Eye (tissue), 1 donor: ENCODE measurements at regions not wholly inside any gene's neighbourhood (a gene's known extent, or its start where the extent isn't known, plus 50 kb on each side); places are given as distances from the start of the nearest gene placed in this dataset.
"Not testable (repeated sequence)": the region's sequence is repeated elsewhere in the genome, so short reads cannot be mapped to it uniquely, and the experiment has no call there.

Source experiments
- DNase-seq: peaks from one replicate; pipeline ENCODE4 v3.0.0-alpha.2; 2015

- DNase-seq, result no peak
These were observed 621.8 kb downstream of the TMA16 start for GRCh38 chr4:164116286-164116685.

- DNase-seq, result no peak
These were observed 619.5 kb upstream of the SMIM31 start for GRCh38 chr4:164134388-164134787.

DNA sequence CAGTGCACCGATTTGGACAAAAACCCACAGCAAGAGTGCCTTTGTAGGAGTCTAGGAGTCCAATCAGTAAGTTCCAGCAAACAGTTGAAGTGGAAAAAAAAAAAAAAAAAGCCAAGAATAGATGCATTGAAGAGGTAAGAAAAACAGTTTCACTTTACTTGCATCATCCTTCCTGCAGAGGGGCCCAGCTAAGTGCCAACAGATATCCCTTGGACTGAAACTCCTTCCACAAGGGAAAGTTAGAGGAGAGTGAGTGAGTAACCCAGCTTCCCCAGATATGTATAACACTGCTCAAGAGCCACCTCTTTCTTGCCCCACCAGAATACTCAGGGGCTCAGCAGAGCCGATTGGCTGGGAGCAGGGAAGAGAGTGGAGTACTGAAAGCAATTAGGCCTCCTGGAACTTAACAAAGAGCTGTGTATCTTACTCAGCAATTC lies 617.7 kb upstream of the SMIM31 start:
- no peak for DNase-seq

GRCh38 chr4:164138521-164138920 lies 615.4 kb upstream of the SMIM31 start:
- DNase-seq, result no peak

DNA sequence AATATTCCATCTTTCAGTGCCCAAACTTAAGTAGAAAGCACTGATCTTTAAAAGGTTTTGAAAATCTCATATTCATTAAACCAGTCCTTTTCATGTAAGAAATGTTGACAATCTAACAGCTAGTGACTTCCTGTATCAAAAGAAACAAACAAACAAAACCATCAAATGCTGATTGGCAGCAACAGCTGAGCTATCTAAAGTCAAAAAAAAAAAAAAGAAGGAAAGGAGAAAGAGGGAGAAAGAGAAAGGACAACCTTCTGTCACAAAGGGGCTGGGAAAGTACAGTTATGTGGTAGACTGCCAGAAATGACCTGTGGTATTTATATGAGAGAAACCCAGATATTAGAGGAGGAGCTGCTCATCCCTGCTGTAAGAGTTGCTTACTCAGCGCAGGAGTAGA lies 614.6 kb upstream of the SMIM31 start:
- no peak for DNase-seq

GRCh38 chr4:164141755-164142375 lies 612.1 kb upstream of the SMIM31 start:
- DNase-seq, result not testable (repeated sequence)

DNA sequence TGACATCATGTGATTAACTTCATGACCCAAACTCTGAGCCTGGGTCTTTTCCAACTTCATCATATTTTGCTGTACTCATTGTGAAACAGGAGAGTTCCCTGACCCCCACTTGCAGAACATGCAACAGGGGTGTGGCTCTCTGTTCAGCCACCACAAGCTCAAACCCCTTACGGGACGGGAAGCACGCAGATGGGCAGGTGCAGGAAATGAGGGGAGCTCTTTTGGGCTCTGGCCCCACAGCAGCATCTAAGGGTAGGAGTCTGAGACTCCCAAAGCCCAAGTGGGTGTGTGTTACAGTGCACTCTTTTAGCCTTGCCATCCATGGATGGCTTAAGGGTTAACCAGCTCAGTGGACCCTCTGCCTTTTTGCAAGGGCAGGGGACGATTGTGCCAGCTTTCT lies 599.5 kb upstream of the SMIM31 start:
- DNase-seq, result no peak

- no peak for DNase-seq
These were observed 584.3 kb upstream of the SMIM31 start for GRCh38 chr4:164169591-164169990.

DNA sequence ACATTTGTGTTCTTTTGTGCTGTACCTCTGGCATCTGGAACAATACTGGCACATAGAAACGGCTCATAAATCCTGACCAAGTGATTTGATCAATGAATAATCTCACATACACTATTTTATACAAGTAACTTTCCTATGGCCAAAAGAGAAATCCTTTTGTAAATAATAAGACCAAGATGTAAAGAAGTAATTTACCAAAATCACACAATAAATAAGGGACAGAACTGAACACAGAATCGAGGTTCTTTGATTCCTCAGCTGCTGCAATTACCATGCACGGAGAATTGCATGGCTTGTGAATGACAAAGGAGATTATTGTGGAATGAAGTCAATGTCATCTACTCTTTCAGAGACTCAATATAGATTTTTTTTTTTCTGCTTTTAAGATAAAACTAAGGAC lies 576.8 kb upstream of the SMIM31 start:
- DNase-seq, result peak; percentile 9

GRCh38 chr4:164177753-164178152 lies 576.2 kb upstream of the SMIM31 start:
- DNase-seq, result no peak

DNA sequence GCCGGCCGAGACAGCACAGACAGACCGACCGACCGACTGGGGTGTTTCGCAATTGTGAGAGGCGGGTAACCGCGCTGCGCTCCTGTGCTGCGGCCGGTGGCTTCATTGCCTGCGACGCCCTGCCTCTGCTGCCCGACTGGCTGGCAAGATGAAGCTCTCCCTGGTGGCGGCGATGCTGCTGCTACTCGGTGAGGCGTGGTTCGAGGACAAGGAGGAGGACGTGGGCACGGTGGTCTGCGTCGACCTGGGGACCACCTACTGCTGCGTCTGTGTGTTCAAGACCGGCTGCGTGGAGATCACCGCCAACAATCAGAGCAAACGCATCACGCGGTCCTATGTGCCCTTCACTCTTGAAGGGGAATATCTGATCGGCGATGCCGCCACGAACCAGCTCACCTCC lies 565.7 kb upstream of the SMIM31 start:
- no peak for DNase-seq

DNA sequence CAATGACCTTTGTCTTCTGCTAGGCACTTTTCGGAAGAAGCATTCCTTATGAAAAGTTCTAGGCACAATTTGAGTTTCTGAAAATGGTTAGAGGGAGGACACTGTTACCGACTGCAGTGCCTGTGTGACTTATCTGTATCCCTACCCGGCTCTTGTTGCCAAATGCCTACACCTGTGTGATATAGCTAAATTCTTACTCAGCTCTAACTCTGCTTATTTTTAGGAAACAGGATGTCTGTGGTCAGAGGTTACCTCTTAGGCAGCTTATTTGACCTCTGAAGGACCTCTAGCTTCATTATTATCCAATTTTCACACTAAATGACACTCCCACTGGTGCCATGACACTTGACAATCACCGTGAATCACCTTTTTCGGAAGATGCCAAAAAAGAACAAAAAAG lies 561.1 kb upstream of the SMIM31 start:
- no peak for DNase-seq

DNA sequence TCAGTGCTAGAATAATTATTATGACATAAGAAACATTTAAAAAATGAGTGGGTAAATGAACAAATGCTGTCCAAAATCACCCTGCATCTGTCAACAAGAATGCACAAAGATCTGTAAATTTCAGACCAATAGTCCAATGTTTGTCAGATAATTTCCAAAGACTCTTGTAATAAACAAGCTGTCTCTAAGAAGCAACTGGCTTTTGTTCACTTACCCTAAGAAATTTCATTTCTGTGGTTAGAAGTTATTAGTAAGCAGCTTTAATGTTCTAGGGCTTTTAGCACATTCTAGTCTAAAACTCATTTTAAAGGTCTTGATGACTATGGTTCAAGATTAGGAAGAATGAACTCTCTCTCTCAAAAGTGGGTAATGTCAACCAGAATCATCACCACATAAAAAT lies 560.3 kb upstream of the SMIM31 start:
- no peak for DNase-seq

- DNase-seq, result no peak
These were observed 556.4 kb upstream of the SMIM31 start for GRCh38 chr4:164197556-164197955.

- no peak for DNase-seq
These were observed 550.5 kb upstream of the SMIM31 start for GRCh38 chr4:164203476-164203875.

GRCh38 chr4:164204434-164204833 lies 549.5 kb upstream of the SMIM31 start:
- peak; percentile 35 for DNase-seq

DNA sequence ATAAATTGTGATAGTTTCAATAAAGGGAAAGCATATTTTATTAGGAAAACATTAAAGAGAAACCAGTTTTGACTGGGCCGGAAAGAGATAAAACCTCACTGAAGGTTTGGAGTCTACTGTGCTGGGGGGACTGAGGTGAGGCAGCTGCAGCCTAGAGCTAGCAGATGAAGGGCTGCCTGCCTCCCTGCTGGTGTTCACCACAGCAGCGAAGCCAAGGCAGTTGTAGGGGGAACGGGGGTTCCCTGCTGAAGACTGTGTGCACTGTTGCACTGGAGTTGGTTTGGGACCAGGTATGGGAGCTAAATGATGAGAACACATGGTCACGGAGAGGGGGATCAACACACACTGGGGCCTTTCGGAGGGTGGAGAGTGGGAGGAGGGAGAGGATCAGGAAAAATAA lies 546.5 kb upstream of the SMIM31 start:
- no peak for DNase-seq

DNA sequence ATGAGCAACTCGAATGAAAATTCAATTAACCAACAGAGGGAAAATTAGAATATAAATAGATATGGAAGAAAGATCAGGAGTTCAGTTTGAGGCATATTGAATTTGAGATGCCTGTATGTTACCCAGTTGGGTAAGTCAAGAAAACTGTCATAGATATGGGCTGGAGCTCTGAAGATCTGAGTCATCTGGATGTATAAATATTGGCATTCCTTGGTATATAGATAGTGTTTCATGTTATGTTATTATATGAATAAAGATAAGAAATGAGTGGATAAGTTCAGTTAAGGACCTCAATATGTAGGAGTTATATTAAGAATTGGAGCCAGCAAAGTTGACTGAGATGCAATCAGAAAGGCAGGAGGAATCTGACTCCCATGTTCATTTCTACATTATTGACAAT lies 543.6 kb upstream of the SMIM31 start:
- no peak for DNase-seq

GRCh38 chr4:164212134-164212533 lies 541.8 kb upstream of the SMIM31 start:
- DNase-seq, result no peak

DNA sequence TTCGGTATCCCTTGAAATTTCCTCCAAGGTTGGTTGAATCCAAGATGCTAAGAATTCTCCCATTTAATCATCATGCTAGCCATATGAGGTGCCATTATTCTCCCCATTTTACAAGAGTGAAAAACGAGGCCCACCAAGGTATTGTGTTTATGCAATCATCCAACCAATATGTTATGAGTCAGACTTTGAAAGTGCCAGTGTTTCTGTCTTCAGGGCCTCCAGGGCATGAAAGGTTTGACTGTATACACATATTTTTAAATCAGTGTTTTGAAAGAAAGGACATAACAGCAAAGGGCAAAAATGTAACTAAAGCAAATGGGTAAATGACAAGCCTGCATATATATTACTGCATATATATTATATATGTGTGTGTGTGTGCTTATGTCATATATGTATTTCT lies 541.2 kb upstream of the SMIM31 start:
- no peak for DNase-seq

- DNase-seq, result no peak
These were observed 538.7 kb upstream of the SMIM31 start for GRCh38 chr4:164215113-164215741.

GRCh38 chr4:164221631-164222030 lies 532.3 kb upstream of the SMIM31 start:
- no peak for DNase-seq

GRCh38 chr4:164224871-164225270 lies 529.1 kb upstream of the SMIM31 start:
- no peak for DNase-seq

GRCh38 chr4:164229255-164229654 lies 524.7 kb upstream of the SMIM31 start:
- DNase-seq, result no peak

DNA sequence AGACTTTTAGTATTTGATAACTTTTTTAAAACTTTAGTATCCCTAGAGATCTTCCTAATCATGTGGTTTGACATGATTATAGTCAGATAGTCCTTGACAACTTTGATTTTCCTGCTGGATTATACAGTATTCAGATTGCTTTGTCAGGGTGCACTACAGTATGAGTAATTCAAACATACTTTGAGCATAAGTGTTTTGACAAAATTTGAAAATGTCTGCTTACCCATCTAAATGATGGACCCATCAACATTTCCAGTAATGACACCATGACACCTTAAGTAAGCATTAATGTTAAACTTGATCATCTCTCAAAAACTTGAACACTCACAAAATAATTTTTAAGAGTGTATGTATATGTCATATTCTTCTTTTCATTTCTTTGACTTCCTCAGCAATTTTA lies 514.5 kb upstream of the SMIM31 start:
- no peak for DNase-seq
